Psoas muscle (tissue), 7 donors: ENCODE measurements at regions not wholly inside any gene's neighbourhood (a gene's known extent, or its start where the extent isn't known, plus 50 kb on each side); places are given as distances from the start of the nearest gene placed in this dataset.

Experiments used
- ATAC-seq, 4 donors: fragments of 200-7000 bp; cut with Tn5 transposase; one replicate each; pipeline ENCODE4 v1.9.1; 2020; ENCODE audit warnings: moderate library complexity in 3 of 4, mild to moderate bottlenecking in 2 of 4
- DNase-seq, 2 donors: peaks; one replicate each; pipeline ENCODE4 v3.0.0-alpha.2; 2020
- H3K27ac ChIP-seq: fragments of 200-600 bp; one replicate; pipeline ENCODE4 v1.8.0; 2022
- H3K27me3 ChIP-seq, 3 donors: fragments of 200-600 bp in 1 of 3; one replicate each; pipeline versions ENCODE4 v1.6.1 to v1.8.0; 2013 to 2022; ENCODE audit warnings: low read length in 2 of 3, mild to moderate bottlenecking in 2 of 3, moderate library complexity in 1 of 3; ENCODE audit not compliant: insufficient read depth in 3 of 3
- H3K36me3 ChIP-seq, 2 donors: fragments of 200-600 bp in 1 of 2; one replicate each; pipeline versions ENCODE4 v1.6.1 to v1.8.0; 2013 to 2022; ENCODE audit warnings: low read depth in 1 of 2, mild to moderate bottlenecking in 1 of 2, moderate library complexity in 1 of 2; ENCODE audit not compliant: insufficient read depth in 1 of 2
- H3K4me1 ChIP-seq: fragments of 200-600 bp; one replicate; pipeline ENCODE4 v1.8.0; 2022
- H3K4me3 ChIP-seq: fragments of 200-600 bp; one replicate; pipeline ENCODE4 v1.8.0; 2022; ENCODE audit warnings: mild to moderate bottlenecking
- H3K9me3 ChIP-seq: fragments of 200-600 bp; one replicate; pipeline ENCODE4 v1.8.0; 2022
- CTCF ChIP-seq: fragments of 200-600 bp; IDR thresholded peaks from one replicate; pipeline ENCODE4 v1.8.0; 2022; ENCODE audit warnings: antibody characterized with exemption
- WGBS, 3 donors: extraction: QIAGEN DNeasy Blood & Tissue Kit; methylation state at CpG; one replicate each; pipeline versions ENCODE4 v1.1.6 to v1.1.7; 2013; 5-methylcytosine and 5-hydroxymethylcytosine counted together
- intact Hi-C, 2 donors: fragments of 100-400 bp; cut with DNase I; formaldehyde crosslinking; loops; one replicate each; pipeline versions ENCODE4 v1.11.0 to v1.14.2; 2022
- donor health status: healthy with polysubstance abuse.
- donor health status: DM: no; HTN: no; CAD: no; lungs with moderate emphysema.
- donor health status: Bipolar disorder and iron deficiency.
- donor health status: healthy.
- donor health status: DM: yes; HTN: yes; CAD: no.
- donor health status: DM: no; HTN: no; CAD: no.
- donor health status: DM: yes; HTN: yes; CAD: no.

GRCh38 chr20:29687438-29687837, 1570.0 kb upstream of the DEFB115 start:
- H3K9me3 ChIP-seq = no peaks in the 10 kb centered on the region
- H3K27ac ChIP-seq = no peak overlapping the region
- ATAC-seq (no peak), DNase-seq (no peak)
- intact Hi-C loops = no loop called here
- no peaks in the 10 kb centered on the region for H3K27me3 ChIP-seq
- 77 to 78% (median 77%) methylated on average over 14 of the region's 14 CpGs for WGBS, 3 donors
- H3K4me3 ChIP-seq = no peak overlapping the region
- no peaks in the 10 kb centered on the region for H3K36me3 ChIP-seq
- no peak for TF ChIP-seq CTCF
- H3K4me1 ChIP-seq = no peaks in the 10 kb centered on the region

GRCh38 chr20:29689411-29690225, 1567.8 kb upstream of the DEFB115 start:
- H3K4me3 ChIP-seq = no peak overlapping the region
- DNase-seq (peak in 1 of 2 donors; percentile 41), ATAC-seq (no peak)
- intact Hi-C loops = no loop called here
- 40 to 63% (median 51%) methylated on average over 48 of the region's 48 CpGs for WGBS, 3 donors
- no peak overlapping the region for H3K27ac ChIP-seq
- TF ChIP-seq CTCF = no peak
- no peaks in the 10 kb centered on the region for H3K36me3 ChIP-seq
- H3K27me3 ChIP-seq = no peaks in the 10 kb centered on the region
- H3K4me1 ChIP-seq = no peaks in the 10 kb centered on the region
- H3K9me3 ChIP-seq = no peaks in the 10 kb centered on the region

- Histone ChIP-seq H3K4me1 (no peaks in the 10 kb centered on the region), H3K9me3 (no peaks in the 10 kb centered on the region), H3K27me3 (no peaks in the 10 kb centered on the region), H3K4me3 (no peak overlapping the region), H3K27ac (no peak overlapping the region), H3K36me3 (no peaks in the 10 kb centered on the region)
- 89 to 91% (median 90%) methylated on average over 19 of the region's 19 CpGs for WGBS, 3 donors
- TF ChIP-seq CTCF = no peak
- no peak for ATAC-seq
- peak in 1 of 2 donors; percentile 35 for DNase-seq
- intact Hi-C loops = no loop called here
These were observed 1567.2 kb upstream of the DEFB115 start for GRCh38 chr20:29690274-29690673.

- H3K4me1 ChIP-seq = no peaks in the 10 kb centered on the region
- DNase-seq (peak in 1 of 2 donors; percentile 42), ATAC-seq (no peak)
- H3K27me3 ChIP-seq = peaks cover 0 to 15% (median 0%) of the 10 kb centered on the region in 3 donors
- no peaks in the 10 kb centered on the region for H3K36me3 ChIP-seq
- intact Hi-C loops = no loop called here
- H3K9me3 ChIP-seq = peaks cover 22% of the 10 kb centered on the region
- H3K27ac ChIP-seq = no peak overlapping the region
- 31 to 59% (median 34%) methylated on average over 25 to 35 of the region's 35 CpGs for WGBS, 3 donors
- TF ChIP-seq CTCF = no peak
- no peak overlapping the region for H3K4me3 ChIP-seq
These were observed 1516.9 kb upstream of the DEFB115 start for GRCh38 chr20:29740601-29740950.
